Neural progenitor cell (in vitro differentiated cells): ENCODE measurements at regions not wholly inside any gene's neighbourhood (a gene's known extent, or its start where the extent isn't known, plus 50 kb on each side); places are given as distances from the start of the nearest gene placed in this dataset.

Experiments used
- EZH2 ChIP-seq: fragments of 200-600 bp; sonication (generic); IDR thresholded peaks from 2 replicates; pipeline ENCODE4 v1.6.1; 2017; ENCODE audit warnings: antibody characterized with exemption, mild to moderate bottlenecking, moderate library complexity
- TF ChIP-seq, protein P1 (sequence below): fragments of 200-600 bp; sonication (generic); IDR thresholded peaks from 2 replicates; pipeline ENCODE4 v1.5.1; 2017; ENCODE audit warnings: antibody characterized with exemption, mild to moderate bottlenecking

DNA sequence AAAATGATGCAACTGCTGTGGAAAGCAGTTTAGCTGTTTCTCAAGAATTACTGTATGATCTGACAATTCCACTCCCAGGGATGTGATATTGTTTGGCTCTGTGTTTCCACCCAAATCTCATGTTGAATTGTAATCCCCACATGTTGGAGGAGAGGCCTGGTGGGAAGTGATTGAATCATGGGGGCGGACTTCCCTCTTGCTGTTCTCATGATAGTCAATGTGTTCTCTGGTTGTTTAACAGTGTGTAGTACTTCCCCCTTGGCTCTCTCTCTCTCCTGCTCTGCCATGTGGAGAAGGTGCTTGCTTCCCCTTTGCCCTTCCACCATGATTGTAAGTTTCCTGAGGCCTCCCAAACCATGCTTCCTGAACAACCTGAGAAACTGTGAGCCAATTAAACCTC is 93.4 kb upstream of the CPM start:
- TF ChIP-seq EZH2: no peak
- TF ChIP-seq, protein P1, sequence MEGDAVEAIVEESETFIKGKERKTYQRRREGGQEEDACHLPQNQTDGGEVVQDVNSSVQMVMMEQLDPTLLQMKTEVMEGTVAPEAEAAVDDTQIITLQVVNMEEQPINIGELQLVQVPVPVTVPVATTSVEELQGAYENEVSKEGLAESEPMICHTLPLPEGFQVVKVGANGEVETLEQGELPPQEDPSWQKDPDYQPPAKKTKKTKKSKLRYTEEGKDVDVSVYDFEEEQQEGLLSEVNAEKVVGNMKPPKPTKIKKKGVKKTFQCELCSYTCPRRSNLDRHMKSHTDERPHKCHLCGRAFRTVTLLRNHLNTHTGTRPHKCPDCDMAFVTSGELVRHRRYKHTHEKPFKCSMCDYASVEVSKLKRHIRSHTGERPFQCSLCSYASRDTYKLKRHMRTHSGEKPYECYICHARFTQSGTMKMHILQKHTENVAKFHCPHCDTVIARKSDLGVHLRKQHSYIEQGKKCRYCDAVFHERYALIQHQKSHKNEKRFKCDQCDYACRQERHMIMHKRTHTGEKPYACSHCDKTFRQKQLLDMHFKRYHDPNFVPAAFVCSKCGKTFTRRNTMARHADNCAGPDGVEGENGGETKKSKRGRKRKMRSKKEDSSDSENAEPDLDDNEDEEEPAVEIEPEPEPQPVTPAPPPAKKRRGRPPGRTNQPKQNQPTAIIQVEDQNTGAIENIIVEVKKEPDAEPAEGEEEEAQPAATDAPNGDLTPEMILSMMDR: no peak
